ENCODE measurements at regions not wholly inside any gene's neighbourhood (a gene's known extent, or its start where the extent isn't known, plus 50 kb on each side); places are given as distances from the start of the nearest gene placed in this dataset.
A peak's percentile ranks its signal among the peaks of the same experiment; 100 is the strongest.

- no peak for TF ChIP-seq CTCF (IDR thresholded peaks at IDR 0.05; ENCODE audit: control insufficient read depth, insufficient read depth, low read depth, low read length, missing control alignments)
- peak overlapping the region; percentile 42 for H3K4me3 ChIP-seq (ENCODE audit: control insufficient read depth, low read depth, low read length)
- peak; percentile 85 for DNase-seq (ENCODE audit: low read depth)
These were observed 124.8 kb upstream of the MAP1LC3B2 start for GRCh38 chr12:116434155-116435011.

GRCh38 chr12:116435984-116436383, 123.2 kb upstream of the MAP1LC3B2 start:
- H3K4me3 ChIP-seq (ENCODE audit: control insufficient read depth, low read depth, low read length) = no peak overlapping the region
- DNase-seq (ENCODE audit: low read depth) = no peak
- no peak for TF ChIP-seq CTCF (IDR thresholded peaks at IDR 0.05; ENCODE audit: control insufficient read depth, insufficient read depth, low read depth, low read length, missing control alignments)

GRCh38 chr12:116436561-116437249, 122.5 kb upstream of the MAP1LC3B2 start:
- DNase-seq (ENCODE audit: low read depth) = no peak
- no peak for TF ChIP-seq CTCF (IDR thresholded peaks at IDR 0.05; ENCODE audit: control insufficient read depth, insufficient read depth, low read depth, low read length, missing control alignments)

GRCh38 chr12:116441292-116441691, 117.9 kb upstream of the MAP1LC3B2 start:
- no peak for TF ChIP-seq CTCF (IDR thresholded peaks at IDR 0.05; ENCODE audit: control insufficient read depth, insufficient read depth, low read depth, low read length, missing control alignments)
- H3K4me3 ChIP-seq (ENCODE audit: control insufficient read depth, low read depth, low read length) = no peak overlapping the region
- DNase-seq (ENCODE audit: low read depth) = no peak

More at GRCh38 chr12:116436561-116437249, 122.5 kb upstream of the MAP1LC3B2 start:
- no peak overlapping the region for H3K4me3 ChIP-seq (ENCODE audit: control insufficient read depth, low read depth, low read length)

- TF ChIP-seq CTCF (IDR thresholded peaks at IDR 0.05; ENCODE audit: control insufficient read depth, insufficient read depth, low read depth, low read length, missing control alignments) = no peak
- H3K4me3 ChIP-seq (ENCODE audit: control insufficient read depth, low read depth, low read length) = no peak overlapping the region
- DNase-seq (ENCODE audit: low read depth) = no peak
These were observed 116.9 kb upstream of the MAP1LC3B2 start for GRCh38 chr12:116442304-116442703.

GRCh38 chr12:116442946-116443345, 116.2 kb upstream of the MAP1LC3B2 start:
- no peak for DNase-seq (ENCODE audit: low read depth)
- no peak overlapping the region for H3K4me3 ChIP-seq (ENCODE audit: control insufficient read depth, low read depth, low read length)
- TF ChIP-seq CTCF (IDR thresholded peaks at IDR 0.05; ENCODE audit: control insufficient read depth, insufficient read depth, low read depth, low read length, missing control alignments) = no peak

Data from AG09309 (cell line).